ENCODE measurements at regions not wholly inside any gene's neighbourhood (a gene's known extent, or its start where the extent isn't known, plus 50 kb on each side); places are given as distances from the start of the nearest gene placed in this dataset.

GRCh38 chr15:97875025-97875512 is 85.4 kb upstream of the ARRDC4 start:
- WGBS, 10 experiments, result 11 to 100% (median 80%) methylated on average over 1 to 6 of the region's 6 CpGs; no CpG with 5 or more reads in 1 of the 10 experiments
- Histone ChIP-seq H3K4me1 (replicated peaks in 1 of 2) (no peaks in the 10 kb centered on the region), H3K27ac (no peak overlapping the region), H3K4me3 (no peak overlapping the region)
- in situ Hi-C loops (cut with MboI; ENCODE audit: low pct_unique_long_range_greater_than_20kb in 2 of 9, low sequenced_read_pairs in 9 of 9, unreplicated experiment in 9 of 9), result no loop called here
- ATAC-seq (replicated peaks in 6 of 8), result no peak

DNA sequence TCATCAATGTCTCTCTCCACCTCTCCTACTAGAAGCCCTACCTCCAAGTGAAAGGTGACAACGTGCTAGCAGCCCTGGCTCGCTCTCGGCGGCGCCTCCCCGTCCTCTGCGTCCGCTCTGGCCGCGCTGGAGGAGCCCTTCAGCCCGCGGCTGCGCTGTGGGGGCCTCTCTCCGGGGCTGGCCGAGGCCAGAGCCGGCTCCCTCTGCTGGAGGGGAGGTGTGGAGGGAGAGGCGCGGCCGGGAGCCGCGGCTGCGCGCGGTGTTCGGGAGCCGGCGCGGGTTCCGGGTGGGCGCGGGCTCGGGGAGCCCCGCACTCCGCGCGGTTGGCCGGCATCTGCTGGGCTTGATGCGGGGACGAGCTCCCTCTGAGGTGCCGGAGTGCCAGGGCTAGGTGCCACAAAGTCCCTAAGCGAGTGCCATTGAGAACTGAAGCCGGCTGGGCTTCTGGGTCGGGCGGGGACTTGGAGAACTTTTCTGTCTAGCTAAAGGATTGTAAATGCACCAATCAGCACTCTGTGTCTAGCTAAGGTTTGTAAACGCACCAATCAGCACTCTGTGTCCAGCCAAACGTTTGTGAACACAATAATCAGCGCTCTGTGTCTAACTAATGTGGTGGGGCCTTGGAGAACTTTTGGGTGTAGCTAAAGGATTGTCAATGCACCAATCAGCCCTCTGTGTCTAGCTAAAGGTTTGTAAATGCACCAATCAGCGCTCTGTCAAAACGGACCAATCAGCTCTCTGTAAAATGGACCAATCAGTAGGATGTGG is 84.8 kb upstream of the ARRDC4 start:
- no peak overlapping the region for H3K4me3 ChIP-seq
- H3K4me1 ChIP-seq (replicated peaks in 1 of 2), result no peaks in the 10 kb centered on the region
- 20 to 98% (median 83%) methylated on average over 1 to 13 of the region's 49 CpGs; no CpG with 5 or more reads in 2 of the 10 experiments for WGBS, 10 experiments
- in situ Hi-C loops (cut with MboI; ENCODE audit: low pct_unique_long_range_greater_than_20kb in 2 of 9, low sequenced_read_pairs in 9 of 9, unreplicated experiment in 9 of 9), result no loop called here
- no peak overlapping the region for H3K27ac ChIP-seq
- no peak for ATAC-seq (replicated peaks in 6 of 8)

DNA sequence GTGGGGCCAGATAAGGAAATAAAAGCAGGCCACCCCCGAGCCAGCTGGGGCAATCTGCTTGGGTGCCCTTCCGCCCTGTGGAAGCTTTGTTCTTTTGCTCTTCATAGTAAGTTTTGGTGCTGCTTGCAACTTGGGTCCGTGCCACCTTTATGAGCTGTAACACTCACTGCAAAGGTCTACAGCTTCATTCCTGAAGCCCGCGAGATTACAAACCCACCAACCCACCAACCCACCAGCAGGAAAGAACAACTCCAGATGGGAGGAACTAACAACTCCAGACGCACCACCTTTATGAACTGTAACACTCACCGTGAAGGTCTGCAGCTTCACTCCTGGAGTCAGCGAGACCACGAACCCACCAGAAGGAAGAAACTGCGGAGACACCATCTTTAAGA is 84.2 kb upstream of the ARRDC4 start:
- no peak overlapping the region for H3K27ac ChIP-seq
- no peak overlapping the region for H3K4me3 ChIP-seq
- WGBS, 10 experiments, result 0 to 100% (median 79%) methylated on average over 1 to 7 of the region's 10 CpGs
- ATAC-seq (replicated peaks in 6 of 8), result no peak
- no peaks in the 10 kb centered on the region for H3K4me1 ChIP-seq (replicated peaks in 1 of 2)
- in situ Hi-C loops (cut with MboI; ENCODE audit: low pct_unique_long_range_greater_than_20kb in 2 of 9, low sequenced_read_pairs in 9 of 9, unreplicated experiment in 9 of 9), result no loop called here

GRCh38 chr15:97881346-97881965 is 79.0 kb upstream of the ARRDC4 start:
- Histone ChIP-seq H3K4me3 (no peak overlapping the region), H3K27ac (no peak overlapping the region), H3K4me1 (replicated peaks in 1 of 2) (no peaks in the 10 kb centered on the region)
- in situ Hi-C loops (cut with MboI; ENCODE audit: low pct_unique_long_range_greater_than_20kb in 2 of 9, low sequenced_read_pairs in 9 of 9, unreplicated experiment in 9 of 9), result no loop called here
- WGBS, 10 experiments, result 10 to 100% (median 70%) methylated on average over 1 to 8 of the region's 8 CpGs; no CpG with 5 or more reads in 1 of the 10 experiments
- ATAC-seq (replicated peaks in 6 of 8), result no peak

DNA sequence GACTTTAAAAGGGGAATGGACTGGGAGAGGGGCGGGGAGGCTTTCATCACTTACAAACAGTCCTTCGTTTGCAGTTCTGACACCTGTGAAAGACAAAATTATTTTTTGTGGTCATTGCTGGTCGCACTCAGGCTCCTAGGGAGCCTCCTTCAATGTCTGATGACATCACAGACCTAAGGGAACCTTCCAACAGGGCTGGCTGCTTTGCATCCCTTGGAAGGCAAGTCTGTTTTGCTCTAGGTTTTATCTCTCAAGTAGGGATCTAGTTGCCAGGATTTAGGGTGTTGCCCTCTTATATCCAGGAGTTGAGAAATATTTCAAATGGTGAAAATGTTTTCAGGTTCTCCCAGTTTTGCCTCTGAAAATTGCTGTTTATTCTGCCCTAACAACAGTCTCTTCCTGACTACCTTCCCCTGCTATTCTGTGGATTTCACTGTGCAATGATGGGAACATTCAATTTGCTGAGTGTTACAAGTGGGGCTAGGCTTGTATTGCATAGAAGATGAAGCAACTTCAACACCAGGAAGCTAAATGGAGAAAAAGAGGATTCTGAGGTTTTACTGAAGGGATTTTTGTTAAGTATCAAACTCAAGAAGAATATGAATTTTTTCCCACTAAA is 75.9 kb upstream of the ARRDC4 start:
- Histone ChIP-seq H3K4me3 (no peak overlapping the region), H3K27ac (no peak overlapping the region), H3K4me1 (replicated peaks in 1 of 2) (no peaks in the 10 kb centered on the region)
- in situ Hi-C loops (cut with MboI; ENCODE audit: low pct_unique_long_range_greater_than_20kb in 2 of 9, low sequenced_read_pairs in 9 of 9, unreplicated experiment in 9 of 9), result no loop called here
- ATAC-seq (replicated peaks in 6 of 8), result no peak
- 0 to 78% (median 26%) methylated on average over 1 to 3 of the region's 3 CpGs; no CpG with 5 or more reads in 2 of the 10 experiments for WGBS, 10 experiments

DNA sequence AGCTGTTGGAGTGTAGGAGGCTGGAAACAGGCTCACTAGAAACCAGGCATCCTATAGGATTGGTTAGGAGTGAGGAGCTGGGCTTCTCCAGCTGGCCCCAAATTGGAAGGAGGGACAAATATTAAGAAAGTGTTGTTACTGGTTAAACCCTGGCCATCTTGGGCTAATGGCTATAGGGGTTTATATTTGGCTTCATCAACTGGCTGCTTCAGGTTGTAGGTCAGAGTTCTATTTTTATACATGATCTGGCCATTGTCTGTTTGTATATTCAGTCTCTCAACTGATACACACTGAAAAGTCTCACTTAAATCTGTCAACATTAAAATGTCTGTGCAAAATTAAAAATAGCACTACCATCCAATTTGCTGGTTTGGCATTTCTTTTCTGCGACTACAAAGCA is 70.2 kb upstream of the ARRDC4 start:
- WGBS, 10 experiments, result 0 to 100% (median 100%) methylated on average over 1 of the region's 1 CpG; no CpG with 5 or more reads in 2 of the 10 experiments
- in situ Hi-C loops (cut with MboI; ENCODE audit: low pct_unique_long_range_greater_than_20kb in 2 of 9, low sequenced_read_pairs in 9 of 9, unreplicated experiment in 9 of 9), result no loop called here
- H3K4me1 ChIP-seq (replicated peaks in 1 of 2), result no peaks in the 10 kb centered on the region
- no peak for ATAC-seq (replicated peaks in 6 of 8)
- H3K27ac ChIP-seq, result no peak overlapping the region
- no peak overlapping the region for H3K4me3 ChIP-seq

DNA sequence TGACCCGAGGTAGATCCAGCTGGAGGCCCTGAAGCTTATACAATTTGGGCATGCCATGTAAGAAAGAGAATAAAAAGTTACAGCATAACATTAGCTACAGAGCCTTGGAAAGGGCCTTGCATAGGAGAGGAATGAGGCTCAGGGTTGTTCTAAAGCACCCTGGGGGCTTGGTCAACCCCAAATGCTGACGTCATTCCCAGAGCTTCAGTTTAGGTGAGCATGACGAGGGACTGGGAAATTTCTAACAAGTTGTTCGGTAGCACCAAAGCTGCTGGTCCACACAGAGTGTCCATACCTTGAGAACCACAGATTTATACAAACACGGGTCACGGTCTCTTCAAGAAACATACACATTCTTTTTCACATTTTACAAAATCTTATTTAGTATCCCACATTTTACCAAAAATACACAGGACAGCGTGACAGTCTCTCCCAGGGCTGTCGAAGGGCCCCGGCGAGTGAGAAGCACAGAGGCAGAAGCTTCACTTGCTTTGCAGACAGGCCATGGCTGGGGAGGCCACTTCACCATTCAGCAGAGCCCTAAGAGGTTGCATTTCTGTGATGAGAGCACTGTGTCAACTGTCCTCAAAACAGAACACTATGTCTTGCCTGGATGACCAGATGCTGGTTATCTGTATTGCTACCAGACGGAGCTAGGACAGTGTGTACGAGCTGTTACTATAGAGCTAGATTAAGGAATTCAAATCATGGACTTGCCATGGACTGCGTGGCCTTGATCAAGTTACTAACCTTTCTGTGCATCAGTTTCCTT is 68.2 kb upstream of the ARRDC4 start:
- Histone ChIP-seq H3K4me3 (no peak overlapping the region), H3K27ac (no peak overlapping the region), H3K4me1 (replicated peaks in 1 of 2) (no peaks in the 10 kb centered on the region)
- WGBS, 10 experiments, result 17 to 92% (median 66%) methylated on average over 1 to 11 of the region's 13 CpGs; no CpG with 5 or more reads in 1 of the 10 experiments
- in situ Hi-C loops (cut with MboI; ENCODE audit: low pct_unique_long_range_greater_than_20kb in 2 of 9, low sequenced_read_pairs in 9 of 9, unreplicated experiment in 9 of 9), result no loop called here
- ATAC-seq (replicated peaks in 6 of 8), result no peak

DNA sequence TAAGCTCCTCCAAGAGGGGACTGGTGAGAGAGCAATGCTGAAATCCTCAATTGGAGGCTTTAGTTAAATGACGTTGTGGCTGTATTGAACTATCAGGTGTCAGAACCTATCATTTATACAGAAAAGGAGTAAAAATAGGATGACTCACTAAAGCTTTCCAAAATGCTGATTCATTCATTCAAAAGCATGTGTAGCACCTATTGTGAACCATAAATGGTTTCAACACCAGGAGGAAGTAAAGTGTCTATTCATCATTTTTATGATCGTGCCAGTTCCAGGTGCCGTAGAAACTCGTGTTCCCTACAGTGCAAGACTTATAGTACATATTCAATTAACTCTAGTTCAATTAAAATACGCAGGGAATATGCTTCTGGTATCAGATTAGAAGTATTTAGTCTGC is 66.5 kb upstream of the ARRDC4 start:
- peak in 1 of 8 experiments; percentile 61 for ATAC-seq (replicated peaks in 6 of 8)
- Histone ChIP-seq H3K27ac (no peak overlapping the region), H3K4me1 (replicated peaks in 1 of 2) (peaks cover 0 to 7% of the 10 kb centered on the region in 2 donors), H3K4me3 (no peak overlapping the region)
- in situ Hi-C loops (cut with MboI; ENCODE audit: low pct_unique_long_range_greater_than_20kb in 2 of 9, low sequenced_read_pairs in 9 of 9, unreplicated experiment in 9 of 9), result no loop called here
- 8 to 90% (median 56%) methylated on average over 1 to 5 of the region's 5 CpGs; no CpG with 5 or more reads in 1 of the 10 experiments for WGBS, 10 experiments

DNA sequence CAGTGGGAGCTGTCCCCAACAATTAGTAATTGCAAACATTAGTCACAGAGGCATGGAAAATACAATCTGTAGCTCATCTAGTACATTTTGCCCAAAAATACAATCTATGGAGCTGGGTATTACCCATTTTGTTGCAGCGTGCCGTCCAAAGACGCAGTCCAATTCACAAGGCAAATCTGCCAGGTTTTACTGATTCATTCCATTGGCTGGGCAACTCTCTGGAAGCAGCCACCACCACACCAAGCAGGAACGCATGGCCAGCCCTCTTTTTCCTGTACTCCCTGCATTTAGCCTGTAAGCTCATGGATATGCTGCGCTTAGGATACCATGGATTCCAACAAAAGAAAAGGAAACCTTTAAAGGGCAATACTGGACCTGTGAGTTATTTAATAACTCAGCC is 60.5 kb upstream of the ARRDC4 start:
- in situ Hi-C loops (cut with MboI; ENCODE audit: low pct_unique_long_range_greater_than_20kb in 2 of 9, low sequenced_read_pairs in 9 of 9, unreplicated experiment in 9 of 9), result loop anchor here in 7 of 9 experiments (10.0 to 25.0 kb wide), 5 partner anchors 185 to 387 kb away; no protein-coding TSS in a partner anchor
- WGBS, 10 experiments, result 35 to 98% (median 67%) methylated on average over 1 to 5 of the region's 5 CpGs; no CpG with 5 or more reads in 1 of the 10 experiments
- Histone ChIP-seq H3K4me3 (no peak overlapping the region), H3K4me1 (replicated peaks in 1 of 2) (peaks cover 3 to 11% of the 10 kb centered on the region in 2 donors), H3K27ac (no peak overlapping the region)
- ATAC-seq (replicated peaks in 6 of 8), result no peak

DNA sequence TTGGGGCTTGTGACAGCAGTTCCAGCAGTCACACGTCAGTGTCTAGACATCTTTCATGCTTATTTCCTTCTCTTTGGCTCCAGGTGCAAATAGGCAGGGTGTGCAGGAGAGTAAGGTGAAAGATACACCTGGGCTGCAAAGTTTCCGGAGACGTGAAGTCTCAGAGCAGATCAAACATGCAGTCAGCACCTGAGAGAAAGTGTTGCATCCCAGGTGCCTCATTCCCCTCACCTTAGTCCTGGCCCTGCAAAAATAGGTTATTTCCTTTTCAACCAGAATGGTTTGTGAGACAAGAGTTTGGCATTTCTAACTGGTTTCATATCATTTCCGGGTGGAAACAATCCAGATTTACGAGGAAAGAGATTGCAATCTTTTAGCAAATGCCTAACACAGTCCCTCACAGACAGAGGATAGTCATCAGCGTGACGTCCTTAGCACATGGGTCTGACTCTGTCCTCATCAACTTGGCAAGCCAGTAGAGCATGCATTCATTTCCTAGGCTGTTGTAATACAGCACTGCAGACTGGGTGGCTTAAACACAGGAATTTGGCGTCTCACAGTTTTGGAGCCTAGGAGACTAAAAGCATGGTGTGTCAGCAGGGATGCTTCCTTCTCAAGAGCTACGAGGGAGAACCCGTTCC is 58.2 kb upstream of the ARRDC4 start:
- in situ Hi-C loops (cut with MboI; ENCODE audit: low pct_unique_long_range_greater_than_20kb in 2 of 9, low sequenced_read_pairs in 9 of 9, unreplicated experiment in 9 of 9), result loop anchor here in 7 of 9 experiments (10.0 to 25.0 kb wide), 5 partner anchors 183 to 385 kb away; no protein-coding TSS in a partner anchor
- H3K4me1 ChIP-seq (replicated peaks in 1 of 2), result peaks cover 3 to 11% of the 10 kb centered on the region in 2 donors
- WGBS, 10 experiments, result 0 to 89% (median 57%) methylated on average over 1 to 7 of the region's 10 CpGs
- ATAC-seq (replicated peaks in 6 of 8), result peak in 3 of 8 experiments; percentile 53 to 67 (median 64)
- no peak overlapping the region for H3K4me3 ChIP-seq
- H3K27ac ChIP-seq, result no peak overlapping the region

GRCh38 chr15:97903560-97903959 is 56.9 kb upstream of the ARRDC4 start:
- in situ Hi-C loops (cut with MboI; ENCODE audit: low pct_unique_long_range_greater_than_20kb in 2 of 9, low sequenced_read_pairs in 9 of 9, unreplicated experiment in 9 of 9), result loop anchor here in 7 of 9 experiments (10.0 to 25.0 kb wide), 5 partner anchors 181 to 384 kb away; no protein-coding TSS in a partner anchor
- peaks cover 3 to 8% of the 10 kb centered on the region in 2 donors for H3K4me1 ChIP-seq (replicated peaks in 1 of 2)

More at GRCh38 chr15:97903560-97903959, 56.9 kb upstream of the ARRDC4 start:
- Histone ChIP-seq H3K27ac (no peak overlapping the region), H3K4me3 (no peak overlapping the region)
- no peak for ATAC-seq (replicated peaks in 6 of 8)
- 40 to 80% (median 45%) methylated on average over 1 to 3 of the region's 3 CpGs; no CpG with 5 or more reads in 5 of the 10 experiments for WGBS, 10 experiments

All from motor neuron (in vitro differentiated cells).